RWPE2 (cell line): ENCODE measurements at regions not wholly inside any gene's neighbourhood (a gene's known extent, or its start where the extent isn't known, plus 50 kb on each side); places are given as distances from the start of the nearest gene placed in this dataset.
"Not testable (repeated sequence)": the region's sequence is repeated elsewhere in the genome, so short reads cannot be mapped to it uniquely, and the experiment has no call there.

ENCODE experiments used
- ATAC-seq: fragments of 200-7000 bp; cut with Tn5 transposase; 3 replicates; pipeline ENCODE4 v1.9.1; 2021; ENCODE audit warnings: low read depth
- DNase-seq: peaks from one replicate; pipeline ENCODE4 v3.0.0-alpha.2; 2020; ENCODE audit warnings: low spot score
- H3K27ac ChIP-seq: fragments of 450-650 bp; 2 replicates; pipeline ENCODE4 v1.5.1; 2017; ENCODE audit warnings: mild to moderate bottlenecking; ENCODE audit not compliant: poor library complexity, severe bottlenecking
- H3K27me3 ChIP-seq: fragments of 250-450 bp; sonication (Bioruptor Pico); 2 replicates; pipeline ENCODE4 v1.5.1; 2021; ENCODE audit warnings: mild to moderate bottlenecking, moderate library complexity; ENCODE audit not compliant: insufficient read depth, poor library complexity, severe bottlenecking
- H3K36me3 ChIP-seq: fragments of 250-450 bp; sonication (Bioruptor Pico); 2 replicates; pipeline ENCODE4 v1.5.1; 2020; ENCODE audit warnings: low read depth, mild to moderate bottlenecking, moderate library complexity
- H3K4me1 ChIP-seq: fragments of 250-450 bp; sonication (Bioruptor Pico); 2 replicates; pipeline ENCODE4 v1.5.1; 2021; ENCODE audit warnings: mild to moderate bottlenecking, moderate library complexity; ENCODE audit not compliant: insufficient read depth, poor library complexity, severe bottlenecking
- H3K4me3 ChIP-seq: fragments of 250-450 bp; sonication (Bioruptor Pico); 2 replicates; pipeline ENCODE4 v1.5.1; 2021; ENCODE audit warnings: mild to moderate bottlenecking, moderate library complexity; ENCODE audit not compliant: severe bottlenecking
- H3K9me3 ChIP-seq: fragments of 250-450 bp; sonication (Bioruptor Pico); 2 replicates; pipeline ENCODE4 v1.5.1; 2021; ENCODE audit warnings: mild to moderate bottlenecking, moderate library complexity; ENCODE audit not compliant: severe bottlenecking
- TF ChIP-seq, protein P1 (sequence below): fragments of 450-650 bp; IDR thresholded peaks from one replicate; pipeline ENCODE4 v1.5.1; 2017; ENCODE audit warnings: mild to moderate bottlenecking, moderate library complexity; ENCODE audit not compliant: poor library complexity, severe bottlenecking

DNA sequence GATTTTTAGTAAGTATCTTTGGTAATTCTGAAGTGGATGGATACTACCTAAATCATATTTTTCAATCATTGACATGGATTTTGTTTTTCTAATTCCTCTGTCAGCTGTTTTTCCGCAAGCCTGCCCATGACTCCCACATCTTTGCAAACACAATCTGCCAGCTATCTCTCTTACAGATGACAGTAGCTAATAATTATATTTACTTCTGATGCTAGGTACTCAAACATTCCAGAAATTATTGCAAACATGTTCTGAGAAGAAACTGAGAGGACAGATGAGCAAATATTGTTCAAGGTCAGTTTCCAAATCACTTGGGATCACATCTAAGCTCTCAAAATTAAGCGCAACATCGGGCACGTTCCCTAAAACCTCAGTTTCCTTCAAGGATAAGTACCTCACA is 270.0 kb upstream of the CDH19 start:
- H3K36me3 ChIP-seq, result no peaks in the 10 kb centered on the region
- H3K27ac ChIP-seq, result no peak overlapping the region
- H3K4me1 ChIP-seq, result no peaks in the 10 kb centered on the region
- H3K27me3 ChIP-seq, result peaks cover 17% of the 10 kb centered on the region
- no peaks in the 10 kb centered on the region for H3K9me3 ChIP-seq
- no peak for DNase-seq
- H3K4me3 ChIP-seq, result no peak overlapping the region
- no peak for ATAC-seq
- TF ChIP-seq, protein P1, sequence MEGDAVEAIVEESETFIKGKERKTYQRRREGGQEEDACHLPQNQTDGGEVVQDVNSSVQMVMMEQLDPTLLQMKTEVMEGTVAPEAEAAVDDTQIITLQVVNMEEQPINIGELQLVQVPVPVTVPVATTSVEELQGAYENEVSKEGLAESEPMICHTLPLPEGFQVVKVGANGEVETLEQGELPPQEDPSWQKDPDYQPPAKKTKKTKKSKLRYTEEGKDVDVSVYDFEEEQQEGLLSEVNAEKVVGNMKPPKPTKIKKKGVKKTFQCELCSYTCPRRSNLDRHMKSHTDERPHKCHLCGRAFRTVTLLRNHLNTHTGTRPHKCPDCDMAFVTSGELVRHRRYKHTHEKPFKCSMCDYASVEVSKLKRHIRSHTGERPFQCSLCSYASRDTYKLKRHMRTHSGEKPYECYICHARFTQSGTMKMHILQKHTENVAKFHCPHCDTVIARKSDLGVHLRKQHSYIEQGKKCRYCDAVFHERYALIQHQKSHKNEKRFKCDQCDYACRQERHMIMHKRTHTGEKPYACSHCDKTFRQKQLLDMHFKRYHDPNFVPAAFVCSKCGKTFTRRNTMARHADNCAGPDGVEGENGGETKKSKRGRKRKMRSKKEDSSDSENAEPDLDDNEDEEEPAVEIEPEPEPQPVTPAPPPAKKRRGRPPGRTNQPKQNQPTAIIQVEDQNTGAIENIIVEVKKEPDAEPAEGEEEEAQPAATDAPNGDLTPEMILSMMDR, result no peak

DNA sequence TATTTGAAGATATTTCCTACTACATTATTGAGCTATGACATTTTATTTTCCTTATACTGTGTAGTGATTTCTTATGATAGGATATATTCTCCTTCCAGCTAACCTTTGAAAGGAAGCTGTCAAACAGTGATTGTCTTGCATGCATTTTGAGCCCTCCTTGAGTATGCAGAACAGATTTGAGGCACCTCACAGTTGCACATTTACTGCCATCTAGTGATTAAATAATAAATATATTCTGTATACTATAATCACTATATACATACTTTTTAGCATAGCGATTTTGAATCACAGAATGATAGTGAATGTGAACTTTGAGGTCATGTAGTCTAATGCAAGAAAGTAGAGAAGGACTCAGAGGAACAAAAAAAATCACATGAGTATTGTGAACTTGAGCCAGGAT is 268.4 kb upstream of the CDH19 start:
- H3K4me3 ChIP-seq, result no peak overlapping the region
- DNase-seq, result no peak
- H3K36me3 ChIP-seq, result no peaks in the 10 kb centered on the region
- H3K27ac ChIP-seq, result no peak overlapping the region
- no peak; the same call in 2 of the 3 replicates for ATAC-seq
- no peaks in the 10 kb centered on the region for H3K9me3 ChIP-seq
- H3K27me3 ChIP-seq, result peaks cover 17% of the 10 kb centered on the region
- TF ChIP-seq, protein P1, result peak; percentile 66
- peaks cover 4% of the 10 kb centered on the region for H3K4me1 ChIP-seq

DNA sequence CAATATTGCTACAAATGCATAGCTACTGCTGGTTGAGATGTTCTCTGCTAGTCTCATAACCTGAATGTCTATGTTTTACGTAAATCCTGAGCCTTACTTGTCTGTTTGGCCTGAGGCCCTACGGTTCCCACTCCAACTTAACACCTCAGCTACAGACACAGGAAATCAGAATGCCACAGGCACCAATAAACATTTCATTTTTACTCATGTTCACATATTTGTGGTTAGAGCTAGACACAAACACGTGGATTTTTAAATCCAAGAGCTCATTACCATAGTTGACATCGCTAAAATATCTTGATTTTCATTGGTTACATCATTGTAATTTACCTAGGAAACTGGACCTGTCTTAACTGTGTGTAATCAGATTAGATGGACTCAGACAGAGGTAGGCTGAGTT is 263.8 kb upstream of the CDH19 start:
- no peaks in the 10 kb centered on the region for H3K9me3 ChIP-seq
- H3K27me3 ChIP-seq, result peaks cover 17% of the 10 kb centered on the region
- H3K36me3 ChIP-seq, result no peaks in the 10 kb centered on the region
- ATAC-seq (peak; percentile 91), DNase-seq (no peak)
- TF ChIP-seq, protein P1, result no peak
- H3K4me1 ChIP-seq, result peaks cover 4% of the 10 kb centered on the region
- H3K4me3 ChIP-seq, result no peak overlapping the region
- no peak overlapping the region for H3K27ac ChIP-seq

DNA sequence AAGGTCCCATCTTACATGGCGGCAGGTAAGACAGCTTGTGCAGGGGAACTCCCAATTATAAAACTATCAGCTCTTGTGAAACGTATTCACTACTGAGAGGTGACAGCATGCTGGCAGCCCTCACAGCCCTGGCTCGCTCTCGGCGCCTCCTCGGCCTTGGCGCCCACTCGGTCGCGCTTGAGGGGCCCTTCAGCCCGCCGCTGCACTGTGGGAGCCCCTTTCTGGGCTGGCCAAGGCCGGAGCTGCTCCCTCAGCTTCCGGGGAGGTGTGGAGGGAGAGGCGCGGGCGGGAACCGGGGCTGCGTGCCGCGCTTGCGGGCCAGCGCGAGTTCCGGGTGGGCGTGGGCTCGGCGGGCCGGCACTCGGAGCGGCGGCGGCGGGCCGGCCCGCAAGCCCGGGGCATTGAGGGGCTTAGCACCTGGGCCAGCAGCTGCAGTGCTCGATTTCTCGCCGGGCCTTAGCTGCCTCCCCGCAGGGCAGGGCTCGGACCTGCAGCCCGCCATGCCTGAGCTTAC is 262.6 kb upstream of the CDH19 start:
- H3K4me3 ChIP-seq, H3K4me1 ChIP-seq, H3K36me3 ChIP-seq, H3K9me3 ChIP-seq, H3K27ac ChIP-seq, DNase-seq, ATAC-seq: not testable (repeated sequence)
- H3K27me3 ChIP-seq, result peaks cover 17% of the 10 kb centered on the region

DNA sequence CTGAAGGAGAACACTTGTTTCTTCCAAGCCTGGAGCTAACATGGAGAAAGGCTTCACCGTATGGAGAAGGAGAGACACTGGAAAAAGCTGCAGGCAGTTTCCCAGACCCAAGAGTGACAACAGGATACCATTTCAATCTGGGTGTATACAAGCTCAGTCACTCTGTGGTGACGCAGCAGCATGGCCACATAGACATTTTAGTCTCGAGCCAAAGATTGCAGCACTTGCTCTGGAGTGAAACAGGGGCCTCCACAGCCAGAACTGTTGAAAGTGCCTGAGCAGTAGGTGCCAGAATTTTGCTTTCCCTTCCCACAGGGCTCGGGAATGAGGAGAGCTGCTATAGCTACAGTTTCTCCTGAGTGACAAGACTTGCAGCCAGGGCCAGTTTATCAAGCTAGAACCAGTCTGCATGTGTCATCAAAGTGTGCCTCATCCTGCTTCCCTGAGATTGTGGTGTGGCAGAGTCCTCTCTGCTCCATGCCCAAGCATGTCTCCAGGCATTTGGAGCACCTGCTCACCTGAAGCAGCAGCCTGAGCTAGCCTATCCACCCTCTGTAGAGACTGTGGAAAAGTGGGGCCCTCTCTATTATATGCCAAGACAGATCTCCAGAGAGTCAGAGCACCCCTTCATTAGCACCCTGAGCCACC is 234.6 kb upstream of the CDH19 start:
- no peak for DNase-seq
- no peaks in the 10 kb centered on the region for H3K27me3 ChIP-seq

More for the DNA sequence above, 234.6 kb upstream of the CDH19 start:
- peak; percentile 50; the same call in 2 of the 3 replicates for ATAC-seq
- TF ChIP-seq, protein P1, result no peak
- Histone ChIP-seq H3K4me1 (no peaks in the 10 kb centered on the region), H3K9me3 (no peaks in the 10 kb centered on the region), H3K27ac (no peak overlapping the region), H3K4me3 (no peak overlapping the region), H3K36me3 (no peaks in the 10 kb centered on the region)
